ENCODE measurements at regions not wholly inside any gene's neighbourhood (a gene's known extent, or its start where the extent isn't known, plus 50 kb on each side); places are given as distances from the start of the nearest gene placed in this dataset.

DNA sequence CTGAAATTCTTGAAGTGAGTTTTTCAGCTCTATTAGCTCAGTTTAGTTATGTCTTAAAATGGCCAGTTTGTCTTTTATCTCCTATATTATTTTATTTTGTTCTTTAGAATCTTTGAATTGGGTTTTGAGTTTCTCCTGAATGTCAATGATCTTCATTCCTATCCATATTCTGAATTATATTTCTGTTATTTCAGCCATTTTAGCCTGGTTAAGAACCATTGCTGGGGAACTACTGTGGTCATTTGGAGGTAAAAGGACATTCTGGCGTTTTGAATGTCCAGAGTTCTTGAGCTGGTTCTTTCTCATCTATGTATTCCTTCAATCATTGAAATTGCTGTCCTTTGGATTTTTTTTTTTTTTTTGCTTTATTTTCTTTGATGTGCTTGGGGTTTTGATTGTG, 203.9 kb upstream of the HS3ST4 start:
- Histone ChIP-seq H3K36me3 (ENCODE audit: control insufficient read depth, insufficient read depth, low read length) (no peaks in the 10 kb centered on the region), H3K27me3 (ENCODE audit: control insufficient read depth, insufficient read depth, low read length) (no peaks in the 10 kb centered on the region), H3K4me3 (ENCODE audit: low read depth, low read length) (no peak overlapping the region)
- FAIRE-seq = no peak
- TF ChIP-seq, protein P1, sequence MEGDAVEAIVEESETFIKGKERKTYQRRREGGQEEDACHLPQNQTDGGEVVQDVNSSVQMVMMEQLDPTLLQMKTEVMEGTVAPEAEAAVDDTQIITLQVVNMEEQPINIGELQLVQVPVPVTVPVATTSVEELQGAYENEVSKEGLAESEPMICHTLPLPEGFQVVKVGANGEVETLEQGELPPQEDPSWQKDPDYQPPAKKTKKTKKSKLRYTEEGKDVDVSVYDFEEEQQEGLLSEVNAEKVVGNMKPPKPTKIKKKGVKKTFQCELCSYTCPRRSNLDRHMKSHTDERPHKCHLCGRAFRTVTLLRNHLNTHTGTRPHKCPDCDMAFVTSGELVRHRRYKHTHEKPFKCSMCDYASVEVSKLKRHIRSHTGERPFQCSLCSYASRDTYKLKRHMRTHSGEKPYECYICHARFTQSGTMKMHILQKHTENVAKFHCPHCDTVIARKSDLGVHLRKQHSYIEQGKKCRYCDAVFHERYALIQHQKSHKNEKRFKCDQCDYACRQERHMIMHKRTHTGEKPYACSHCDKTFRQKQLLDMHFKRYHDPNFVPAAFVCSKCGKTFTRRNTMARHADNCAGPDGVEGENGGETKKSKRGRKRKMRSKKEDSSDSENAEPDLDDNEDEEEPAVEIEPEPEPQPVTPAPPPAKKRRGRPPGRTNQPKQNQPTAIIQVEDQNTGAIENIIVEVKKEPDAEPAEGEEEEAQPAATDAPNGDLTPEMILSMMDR (IDR thresholded peaks at IDR 0.05; ENCODE audit: insufficient read depth, low read length, severe bottlenecking) = no peak
- DNase-seq (ENCODE audit: low read depth) = no peak

DNA sequence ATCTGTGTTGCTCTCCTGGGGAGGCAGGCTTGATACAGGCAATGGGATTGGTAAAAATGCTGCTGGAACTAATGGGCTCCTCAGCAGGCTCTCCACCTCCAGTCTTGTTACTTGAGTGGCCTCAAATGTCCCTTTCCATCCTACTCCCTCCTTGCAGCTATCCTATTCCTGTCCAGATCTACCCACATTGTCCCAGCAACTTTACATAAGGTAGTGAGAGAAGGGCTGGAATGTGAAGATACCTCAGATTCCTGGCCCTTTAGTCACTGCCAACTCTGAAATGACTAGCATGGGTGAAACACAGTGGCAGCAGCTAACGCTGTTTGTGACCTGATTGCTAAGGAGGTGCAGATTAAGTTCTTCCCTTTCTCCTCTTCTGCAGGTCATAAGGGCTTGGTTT, 210.1 kb upstream of the HS3ST4 start:
- Histone ChIP-seq H3K36me3 (ENCODE audit: control insufficient read depth, insufficient read depth, low read length) (no peaks in the 10 kb centered on the region), H3K27me3 (ENCODE audit: control insufficient read depth, insufficient read depth, low read length) (no peaks in the 10 kb centered on the region), H3K4me3 (ENCODE audit: low read depth, low read length) (no peak overlapping the region)
- peak; percentile 12 for DNase-seq (ENCODE audit: low read depth)
- peak; percentile 23 for FAIRE-seq
- TF ChIP-seq, protein P1 (IDR thresholded peaks at IDR 0.05; ENCODE audit: insufficient read depth, low read length, severe bottlenecking) = no peak

DNA sequence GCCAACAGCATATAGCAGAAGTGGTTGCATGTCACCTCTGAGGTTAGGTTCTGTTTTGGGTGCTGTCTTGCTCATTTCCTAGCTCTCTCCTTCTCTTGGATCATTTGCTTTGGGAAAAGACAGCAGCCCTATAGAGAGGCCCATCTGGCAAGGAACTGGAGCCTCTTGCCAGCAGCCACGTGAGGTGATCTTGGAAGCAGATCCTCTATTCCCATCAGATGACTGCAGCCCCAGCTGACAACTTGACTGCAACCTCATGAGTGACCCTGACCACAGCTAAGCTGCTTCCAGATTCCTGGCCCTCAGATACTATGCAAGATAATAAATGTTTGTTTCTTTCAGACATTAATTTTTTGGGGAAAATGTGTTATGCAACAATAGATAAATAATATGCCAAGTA, 213.3 kb upstream of the HS3ST4 start:
- TF ChIP-seq, protein P1 (IDR thresholded peaks at IDR 0.05; ENCODE audit: insufficient read depth, low read length, severe bottlenecking) = no peak
- DNase-seq (ENCODE audit: low read depth) (no peak), FAIRE-seq (no peak)
- H3K36me3 ChIP-seq (ENCODE audit: control insufficient read depth, insufficient read depth, low read length) = no peaks in the 10 kb centered on the region
- no peaks in the 10 kb centered on the region for H3K27me3 ChIP-seq (ENCODE audit: control insufficient read depth, insufficient read depth, low read length)
- no peak overlapping the region for H3K4me3 ChIP-seq (ENCODE audit: low read depth, low read length)

DNA sequence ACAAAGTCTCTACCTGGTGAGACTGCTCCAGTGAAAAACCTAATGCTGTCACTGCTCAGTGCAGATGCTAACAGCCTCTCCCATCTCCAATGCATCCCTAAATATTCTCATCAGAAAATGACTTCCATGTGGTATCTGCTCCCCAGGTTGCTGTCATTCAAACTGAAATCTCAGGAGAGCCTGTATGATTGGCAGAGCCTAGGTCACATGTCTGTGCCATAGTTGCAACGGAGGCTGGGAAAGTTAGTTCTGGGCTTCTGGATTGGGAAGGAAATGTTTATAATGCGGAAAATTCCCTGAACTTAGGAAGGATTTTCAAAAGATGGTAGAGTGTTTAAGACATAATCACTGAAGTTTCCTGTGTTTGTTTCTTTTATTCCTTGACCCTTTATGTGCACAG, 206.4 kb upstream of the ZKSCAN2 start:
- Histone ChIP-seq H3K4me3 (ENCODE audit: low read depth, low read length) (no peak overlapping the region), H3K27me3 (ENCODE audit: control insufficient read depth, insufficient read depth, low read length) (no peaks in the 10 kb centered on the region), H3K36me3 (ENCODE audit: control insufficient read depth, insufficient read depth, low read length) (no peaks in the 10 kb centered on the region)
- TF ChIP-seq, protein P1 (IDR thresholded peaks at IDR 0.05; ENCODE audit: insufficient read depth, low read length, severe bottlenecking) = no peak
- FAIRE-seq (no peak), DNase-seq (ENCODE audit: low read depth) (no peak)

DNA sequence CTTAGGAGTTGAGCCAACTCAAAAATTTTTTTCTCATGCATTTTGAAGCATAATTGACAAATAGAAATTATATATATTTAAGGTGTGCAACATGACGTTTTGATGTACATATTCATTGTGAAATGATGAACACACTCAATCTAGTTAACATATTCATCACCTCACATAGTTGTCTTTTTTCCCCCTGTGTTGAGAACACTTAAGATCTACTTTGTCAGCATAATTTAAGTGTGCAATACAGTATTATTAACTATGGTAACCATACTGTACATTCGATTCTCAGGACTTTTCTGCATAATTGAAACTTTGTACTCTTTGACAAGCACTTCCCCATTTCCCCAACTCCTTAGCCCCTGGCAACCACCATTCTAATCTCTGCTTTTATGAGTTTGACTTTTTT, 192.2 kb upstream of the ZKSCAN2 start:
- FAIRE-seq (no peak), DNase-seq (ENCODE audit: low read depth) (no peak)
- TF ChIP-seq, protein P1 (IDR thresholded peaks at IDR 0.05; ENCODE audit: insufficient read depth, low read length, severe bottlenecking) = no peak
- no peak overlapping the region for H3K4me3 ChIP-seq (ENCODE audit: low read depth, low read length)
- no peaks in the 10 kb centered on the region for H3K27me3 ChIP-seq (ENCODE audit: control insufficient read depth, insufficient read depth, low read length)
- H3K36me3 ChIP-seq (ENCODE audit: control insufficient read depth, insufficient read depth, low read length) = no peaks in the 10 kb centered on the region

DNA sequence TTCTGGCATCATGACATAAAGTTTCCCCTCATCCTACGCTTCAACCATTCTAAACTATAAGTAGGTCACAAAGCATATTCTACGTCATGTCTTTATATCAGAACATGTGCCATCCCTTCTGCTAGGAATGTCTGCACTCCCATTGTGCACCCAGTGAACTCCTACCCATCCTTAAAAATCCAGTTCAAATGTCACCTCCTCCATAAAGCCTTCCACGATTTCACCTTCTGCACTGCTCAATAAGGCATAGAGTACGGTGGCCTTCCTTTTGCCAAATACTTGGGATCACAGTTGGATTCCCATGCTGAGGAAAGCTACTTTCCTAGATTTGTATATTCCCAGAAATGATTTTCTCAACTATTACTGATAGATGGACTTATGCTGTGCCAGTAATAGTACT, 186.3 kb upstream of the ZKSCAN2 start:
- Histone ChIP-seq H3K4me3 (ENCODE audit: low read depth, low read length) (no peak overlapping the region), H3K27me3 (ENCODE audit: control insufficient read depth, insufficient read depth, low read length) (no peaks in the 10 kb centered on the region), H3K36me3 (ENCODE audit: control insufficient read depth, insufficient read depth, low read length) (no peaks in the 10 kb centered on the region)
- no peak for DNase-seq (ENCODE audit: low read depth)
- TF ChIP-seq, protein P1 (IDR thresholded peaks at IDR 0.05; ENCODE audit: insufficient read depth, low read length, severe bottlenecking) = no peak
- no peak for FAIRE-seq
